Neural progenitor cell (in vitro differentiated cells): ENCODE measurements at regions not wholly inside any gene's neighbourhood (a gene's known extent, or its start where the extent isn't known, plus 50 kb on each side); places are given as distances from the start of the nearest gene placed in this dataset.

Source experiments
- DNase-seq: peaks from one replicate; pipeline ENCODE4 v3.0.0-alpha.2; 2016; ENCODE audit warnings: low spot score
- H2AFZ ChIP-seq: fragments of 200-600 bp; sonication (generic); replicated peaks from 2 replicates; pipeline ENCODE4 v1.6.1; 2016; ENCODE audit warnings: antibody characterized with exemption
- H3F3A ChIP-seq: fragments of 200-600 bp; sonication (generic); 2 replicates; pipeline ENCODE4 v1.6.1; 2016; ENCODE audit warnings: antibody characterized with exemption, low read depth
- H3K27ac ChIP-seq: fragments of 200-600 bp; sonication (generic); 2 replicates; pipeline ENCODE4 v1.5.1; 2016; ENCODE audit warnings: mild to moderate bottlenecking
- H3K27me3 ChIP-seq: fragments of 200-600 bp; sonication (generic); 2 replicates; pipeline ENCODE4 v1.6.1; 2016; ENCODE audit warnings: mild to moderate bottlenecking, moderate library complexity
- H3K36me3 ChIP-seq: fragments of 200-600 bp; sonication (generic); 2 replicates; pipeline ENCODE4 v1.5.1; 2016
- H3K4me1 ChIP-seq: fragments of 200-600 bp; sonication (generic); 2 replicates; pipeline ENCODE4 v1.6.1; 2016; ENCODE audit warnings: mixed run types
- H3K4me2 ChIP-seq: fragments of 200-600 bp; sonication (generic); 2 replicates; pipeline ENCODE4 v1.6.1; 2016
- H3K4me3 ChIP-seq: fragments of 200-600 bp; sonication (generic); 2 replicates; pipeline ENCODE4 v1.5.1; 2016
- H3K79me2 ChIP-seq: fragments of 200-600 bp; sonication (generic); 2 replicates; pipeline ENCODE4 v1.6.1; 2016; ENCODE audit warnings: low read depth
- H3K9ac ChIP-seq: fragments of 200-600 bp; sonication (generic); 2 replicates; pipeline ENCODE4 v1.6.1; 2016
- H3K9me3 ChIP-seq: fragments of 200-600 bp; sonication (generic); 2 replicates; pipeline ENCODE4 v1.5.1; 2016; ENCODE audit warnings: low read depth
- H4K20me1 ChIP-seq: fragments of 200-600 bp; sonication (generic); 2 replicates; pipeline ENCODE4 v1.6.1; 2016; ENCODE audit warnings: low read depth
- H3K27ac Mint-ChIP-seq: 3 replicates; pipeline ENCODE4 v1.8.0; 2021; ENCODE audit warnings: mixed read lengths
- H3K27me3 Mint-ChIP-seq: 2 replicates; pipeline ENCODE4 v1.8.0; 2022; ENCODE audit warnings: low read depth, mild to moderate bottlenecking, inconsistent platforms, moderate library complexity, mixed read lengths; ENCODE audit not compliant: insufficient read depth
- H3K36me3 Mint-ChIP-seq: 3 replicates; pipeline ENCODE4 v1.8.0; 2021; ENCODE audit warnings: mixed read lengths
- H3K4me1 Mint-ChIP-seq: 3 replicates; pipeline ENCODE4 v1.8.0; 2021; ENCODE audit warnings: mixed read lengths
- H3K4me3 Mint-ChIP-seq: 3 replicates; pipeline ENCODE4 v1.8.0; 2021; ENCODE audit warnings: mild to moderate bottlenecking, moderate library complexity, mixed read lengths
- H3K9me3 Mint-ChIP-seq: 3 replicates; pipeline ENCODE4 v1.8.0; 2020; ENCODE audit warnings: mixed read lengths
- CTCF ChIP-seq: fragments of 200-600 bp; sonication (generic); IDR thresholded peaks from 2 replicates; pipeline ENCODE4 v1.5.1; 2017; ENCODE audit warnings: antibody characterized with exemption, mild to moderate bottlenecking
- EZH2 ChIP-seq: fragments of 200-600 bp; sonication (generic); IDR thresholded peaks from 2 replicates; pipeline ENCODE4 v1.6.1; 2017; ENCODE audit warnings: antibody characterized with exemption, mild to moderate bottlenecking, moderate library complexity
- EZH2phosphoT487 ChIP-seq: fragments of 200-600 bp; sonication (generic); IDR thresholded peaks from 2 replicates; pipeline ENCODE4 v1.6.1; 2017; ENCODE audit warnings: antibody characterized with exemption

DNA sequence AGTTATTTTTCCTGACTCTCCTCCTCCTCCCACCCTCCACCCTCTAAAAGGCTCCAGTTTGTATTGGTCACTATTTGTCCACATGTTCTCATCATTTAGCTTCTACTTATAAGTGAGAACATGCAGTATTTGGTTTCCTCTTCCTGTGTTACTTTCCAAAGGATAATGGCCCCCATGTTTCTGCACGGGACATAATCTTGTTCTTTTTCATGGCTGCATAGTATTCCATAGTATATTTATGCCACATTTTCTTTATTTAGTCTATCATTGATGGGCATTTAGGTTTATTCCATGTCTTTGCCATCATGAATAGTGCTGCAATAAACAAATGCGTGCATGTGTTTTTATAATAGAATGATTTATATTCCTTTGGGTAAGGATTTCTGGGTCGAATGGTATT lies 167.3 kb upstream of the GRID2 start:
- H3K4me1 Mint-ChIP-seq: no peaks in the 10 kb centered on the region
- H3K27ac Mint-ChIP-seq: no peak overlapping the region
- Histone ChIP-seq H3K9ac (no peak overlapping the region), H2AFZ (no peak overlapping the region), H3K4me1 (no peaks in the 10 kb centered on the region), H4K20me1 (no peaks in the 10 kb centered on the region), H3K27ac (no peak overlapping the region), H3K4me3 (no peak overlapping the region), H3K9me3 (no peaks in the 10 kb centered on the region), H3K36me3 (no peaks in the 10 kb centered on the region), H3K4me2 (no peak overlapping the region), H3K27me3 (no peaks in the 10 kb centered on the region), H3K79me2 (no peaks in the 10 kb centered on the region), H3F3A (no peaks in the 10 kb centered on the region)
- DNase-seq: no peak
- no peak overlapping the region for H3K4me3 Mint-ChIP-seq
- H3K27me3 Mint-ChIP-seq: peaks cover 2% of the 10 kb centered on the region
- no peaks in the 10 kb centered on the region for H3K36me3 Mint-ChIP-seq
- no peak for TF ChIP-seq CTCF
- peaks cover 7% of the 10 kb centered on the region for H3K9me3 Mint-ChIP-seq

DNA sequence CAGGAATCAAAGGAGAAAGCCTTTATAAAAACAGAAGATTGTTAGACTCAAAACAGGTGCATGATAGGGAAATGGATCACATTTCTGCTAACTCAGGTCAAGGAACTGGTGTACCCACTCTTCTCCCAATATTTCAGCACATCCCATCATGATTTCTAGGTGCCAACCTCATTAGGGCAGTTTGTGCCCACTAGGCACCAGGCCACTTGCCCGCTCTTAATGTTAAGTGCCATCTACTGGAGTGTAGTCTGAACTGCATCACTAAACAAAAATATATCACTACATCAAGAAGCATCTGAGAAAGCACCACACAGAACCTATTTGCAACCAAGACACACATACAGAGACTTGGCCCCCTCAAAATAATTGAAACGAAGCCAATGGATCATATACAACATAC lies 140.4 kb upstream of the GRID2 start:
- no peaks in the 10 kb centered on the region for H3K36me3 Mint-ChIP-seq
- Histone ChIP-seq H2AFZ (no peak overlapping the region), H3K9me3 (no peaks in the 10 kb centered on the region), H3K4me3 (no peak overlapping the region), H3K27ac (no peak overlapping the region), H3K27me3 (no peaks in the 10 kb centered on the region), H3K4me1 (no peaks in the 10 kb centered on the region), H3K4me2 (no peak overlapping the region), H4K20me1 (no peaks in the 10 kb centered on the region), H3K9ac (no peak overlapping the region), H3F3A (no peaks in the 10 kb centered on the region), H3K79me2 (no peaks in the 10 kb centered on the region), H3K36me3 (no peaks in the 10 kb centered on the region)
- H3K27me3 Mint-ChIP-seq: no peaks in the 10 kb centered on the region
- H3K4me3 Mint-ChIP-seq: no peak overlapping the region
- no peak for DNase-seq
- no peak overlapping the region for H3K27ac Mint-ChIP-seq
- H3K4me1 Mint-ChIP-seq: no peaks in the 10 kb centered on the region
- TF ChIP-seq CTCF: peak; percentile 38
- TF ChIP-seq EZH2: no peak
- peaks cover 11% of the 10 kb centered on the region for H3K9me3 Mint-ChIP-seq

GRCh38 chr4:92170340-92170739 lies 133.4 kb upstream of the GRID2 start:
- H3K27me3 ChIP-seq: no peaks in the 10 kb centered on the region
- H3K9me3 ChIP-seq: no peaks in the 10 kb centered on the region
- Mint-ChIP-seq H3K9me3 (peaks cover 3% of the 10 kb centered on the region), H3K27me3 (no peaks in the 10 kb centered on the region), H3K27ac (no peak overlapping the region), H3K4me1 (no peaks in the 10 kb centered on the region), H3K4me3 (no peak overlapping the region), H3K36me3 (no peaks in the 10 kb centered on the region)
- no peaks in the 10 kb centered on the region for H3K36me3 ChIP-seq
- H2AFZ ChIP-seq: no peak overlapping the region
- no peak overlapping the region for H3K27ac ChIP-seq
- no peaks in the 10 kb centered on the region for H3F3A ChIP-seq
- H3K9ac ChIP-seq: no peak overlapping the region
- H4K20me1 ChIP-seq: no peaks in the 10 kb centered on the region
- no peak for DNase-seq
- H3K4me1 ChIP-seq: no peaks in the 10 kb centered on the region
- TF ChIP-seq EZH2 (no peak), EZH2phosphoT487 (no peak), CTCF (no peak)
- no peak overlapping the region for H3K4me3 ChIP-seq
- no peaks in the 10 kb centered on the region for H3K79me2 ChIP-seq
- no peak overlapping the region for H3K4me2 ChIP-seq

DNA sequence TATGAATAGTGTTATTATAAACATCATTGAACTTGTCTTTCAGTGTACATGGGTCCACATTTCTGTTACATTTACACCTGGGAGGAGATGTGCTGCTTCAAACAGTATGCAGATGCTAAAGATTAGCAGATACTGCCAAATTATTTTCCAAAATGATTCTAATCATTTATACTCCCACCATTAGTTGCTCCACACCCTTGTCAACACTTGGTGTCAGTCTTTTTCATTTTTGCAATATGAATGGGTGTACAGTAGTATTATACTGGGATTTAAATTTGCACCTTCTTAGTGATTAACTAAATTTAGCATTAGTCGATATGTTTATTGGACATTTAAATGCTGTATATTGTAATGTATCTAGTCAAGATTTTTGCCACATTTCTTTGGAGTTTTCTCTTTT lies 131.6 kb upstream of the GRID2 start:
- no peak overlapping the region for H2AFZ ChIP-seq

More for the DNA sequence above, 131.6 kb upstream of the GRID2 start:
- H4K20me1 ChIP-seq: no peaks in the 10 kb centered on the region
- no peaks in the 10 kb centered on the region for H3K36me3 ChIP-seq
- no peak overlapping the region for H3K27ac ChIP-seq
- H3K4me1 ChIP-seq: no peaks in the 10 kb centered on the region
- no peaks in the 10 kb centered on the region for H3K27me3 ChIP-seq
- no peaks in the 10 kb centered on the region for H3K27me3 Mint-ChIP-seq
- H3F3A ChIP-seq: no peaks in the 10 kb centered on the region
- TF ChIP-seq EZH2 (no peak), CTCF (no peak), EZH2phosphoT487 (no peak)
- no peak overlapping the region for H3K4me3 ChIP-seq
- no peaks in the 10 kb centered on the region for H3K4me1 Mint-ChIP-seq
- no peaks in the 10 kb centered on the region for H3K9me3 ChIP-seq
- no peaks in the 10 kb centered on the region for H3K36me3 Mint-ChIP-seq
- no peak overlapping the region for H3K27ac Mint-ChIP-seq
- DNase-seq: no peak
- H3K9ac ChIP-seq: no peak overlapping the region
- no peak overlapping the region for H3K4me2 ChIP-seq
- H3K4me3 Mint-ChIP-seq: no peak overlapping the region
- no peaks in the 10 kb centered on the region for H3K9me3 Mint-ChIP-seq
- H3K79me2 ChIP-seq: no peaks in the 10 kb centered on the region
